ENCODE measurements at regions not wholly inside any gene's neighbourhood (a gene's known extent, or its start where the extent isn't known, plus 50 kb on each side); places are given as distances from the start of the nearest gene placed in this dataset.
A peak's percentile ranks its signal among the peaks of the same experiment; 100 is the strongest.
"Not testable (repeated sequence)": the region's sequence is repeated elsewhere in the genome, so short reads cannot be mapped to it uniquely, and the experiment has no call there.

DNA sequence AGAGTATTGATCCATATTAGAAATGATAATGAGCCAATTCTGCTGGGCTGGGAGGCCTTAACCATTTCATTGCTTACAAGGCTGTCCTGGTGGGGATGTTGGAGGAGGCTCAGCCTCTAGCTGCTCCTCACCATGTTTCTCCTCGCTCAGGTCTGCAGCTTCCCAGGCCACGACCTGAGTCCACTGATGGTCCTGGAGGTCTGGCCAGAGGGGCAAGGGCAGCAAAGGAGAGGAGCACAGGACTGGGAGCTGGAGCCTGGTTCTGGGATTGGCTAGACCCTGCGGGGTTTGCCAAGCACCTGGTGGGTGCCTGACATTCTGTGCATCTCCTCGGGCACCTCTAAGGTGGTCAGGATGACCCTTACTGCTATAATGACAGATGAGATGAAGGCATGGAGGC, 92.6 kb downstream of the KIF26A start:
- DNase-seq (ENCODE audit: low spot score) = no peak

DNA sequence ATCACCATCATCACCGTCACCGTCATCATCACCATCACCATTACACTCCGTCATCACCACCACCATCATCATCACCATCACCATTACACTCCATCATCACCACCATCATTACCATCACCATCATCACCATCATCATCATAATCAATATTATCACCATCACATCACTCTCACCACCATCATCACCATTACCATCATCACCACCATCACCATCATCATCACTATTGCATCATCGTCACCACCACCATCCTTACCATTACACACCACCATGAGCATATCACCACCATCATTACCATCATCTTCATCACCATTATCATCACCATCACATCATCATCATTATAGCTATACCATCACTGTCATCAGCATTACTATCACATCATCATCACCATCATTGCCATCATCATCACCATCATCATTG, 93.7 kb downstream of the KIF26A start:
- no peak for DNase-seq (ENCODE audit: low spot score)

DNA sequence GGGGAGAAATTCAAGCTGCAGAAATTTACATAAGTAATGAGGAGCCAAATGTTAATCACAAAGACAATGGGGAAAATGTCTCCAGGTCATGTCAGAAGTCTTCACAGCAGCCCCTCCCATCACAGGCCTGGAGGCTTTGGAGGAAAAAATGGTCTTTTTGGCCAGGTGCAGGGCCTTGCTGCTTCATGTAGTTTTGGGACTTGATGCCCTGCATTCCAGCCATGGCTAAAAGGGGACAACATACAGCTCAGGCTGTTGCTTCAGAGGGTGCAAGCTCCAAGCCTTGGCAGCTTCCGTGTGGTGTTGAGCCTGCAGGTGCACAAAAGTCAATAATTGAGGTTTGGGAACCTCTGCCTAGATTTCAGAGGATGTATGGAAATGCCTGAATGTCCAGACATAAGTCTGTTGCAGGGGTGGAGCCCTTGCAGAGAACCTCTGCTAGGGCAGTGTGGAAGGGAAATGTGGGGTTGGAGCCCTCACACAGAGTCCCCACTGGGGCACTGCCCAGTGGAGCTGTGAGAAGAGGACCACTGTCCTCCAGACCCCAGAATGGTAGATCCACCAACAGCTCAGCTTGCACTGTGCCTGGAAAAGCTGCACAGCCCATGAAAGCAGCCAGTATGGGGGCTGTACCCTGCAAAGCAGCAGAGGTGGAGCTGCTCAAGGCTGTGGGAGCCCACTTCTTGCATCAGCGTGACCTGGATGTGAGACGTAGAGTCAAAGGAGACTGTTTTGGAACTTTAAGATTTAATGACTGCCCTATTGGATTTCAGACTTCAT, 95.8 kb downstream of the KIF26A start:
- DNase-seq (ENCODE audit: low spot score) = not testable (repeated sequence)

DNA sequence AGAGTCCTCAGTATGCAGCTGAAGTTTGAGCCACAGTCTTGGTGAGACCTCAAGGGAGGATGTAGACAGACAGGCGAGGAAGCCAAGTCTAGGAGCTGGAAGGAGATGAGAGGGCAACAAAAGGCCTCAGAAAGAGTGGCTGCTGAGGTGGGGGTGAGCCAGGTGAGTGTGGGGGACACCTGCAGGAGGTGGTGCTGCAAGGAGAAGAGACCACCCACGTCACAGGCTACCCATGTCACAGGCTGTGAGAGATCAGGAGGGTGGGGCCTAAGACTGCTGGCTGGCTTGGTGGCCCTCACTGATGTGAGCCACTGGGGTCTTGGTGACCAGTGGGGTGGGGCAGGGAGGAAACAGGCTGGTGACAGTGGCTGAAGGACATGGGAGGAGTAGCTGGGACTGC, 97.3 kb downstream of the KIF26A start:
- DNase-seq (ENCODE audit: low spot score) = no peak

DNA sequence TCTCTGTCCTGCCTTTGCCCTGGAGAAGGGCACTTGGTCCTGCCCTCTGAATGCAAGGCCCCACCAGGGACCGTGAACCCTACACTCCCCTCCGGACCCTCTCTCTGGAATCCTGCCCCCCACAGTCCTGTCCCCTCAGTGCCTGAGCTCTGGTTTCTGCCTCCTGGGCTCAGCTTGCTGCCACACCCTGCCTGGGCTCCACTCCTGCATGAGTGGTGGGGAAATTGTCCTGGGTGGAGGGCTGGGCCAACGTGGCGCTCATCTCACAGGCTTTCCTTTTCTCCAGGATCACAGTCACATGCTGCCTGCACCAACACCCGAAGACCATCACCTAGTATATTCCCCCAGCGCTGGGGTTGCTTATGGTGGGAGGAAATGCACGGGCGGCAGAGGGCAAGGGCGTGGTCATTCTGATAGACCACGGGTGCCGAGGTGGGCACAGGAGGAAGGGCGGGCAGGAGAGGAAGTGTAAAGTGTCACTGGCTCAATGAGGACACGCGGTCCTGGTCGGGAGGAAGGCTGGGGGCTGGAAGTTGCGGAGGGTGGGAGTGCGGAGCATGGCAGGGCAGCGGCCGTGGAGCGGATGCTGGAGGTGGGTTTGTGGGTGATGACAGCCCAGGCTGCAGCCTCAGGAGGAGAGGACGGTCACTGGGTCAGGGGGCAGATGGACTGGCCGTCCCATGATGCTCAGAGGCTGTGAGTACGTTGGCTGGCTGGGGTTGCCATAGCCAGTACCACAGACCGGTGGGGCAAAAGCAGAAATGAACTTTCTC, 99.5 kb downstream of the KIF26A start:
- DNase-seq (ENCODE audit: low spot score) = no peak

DNA sequence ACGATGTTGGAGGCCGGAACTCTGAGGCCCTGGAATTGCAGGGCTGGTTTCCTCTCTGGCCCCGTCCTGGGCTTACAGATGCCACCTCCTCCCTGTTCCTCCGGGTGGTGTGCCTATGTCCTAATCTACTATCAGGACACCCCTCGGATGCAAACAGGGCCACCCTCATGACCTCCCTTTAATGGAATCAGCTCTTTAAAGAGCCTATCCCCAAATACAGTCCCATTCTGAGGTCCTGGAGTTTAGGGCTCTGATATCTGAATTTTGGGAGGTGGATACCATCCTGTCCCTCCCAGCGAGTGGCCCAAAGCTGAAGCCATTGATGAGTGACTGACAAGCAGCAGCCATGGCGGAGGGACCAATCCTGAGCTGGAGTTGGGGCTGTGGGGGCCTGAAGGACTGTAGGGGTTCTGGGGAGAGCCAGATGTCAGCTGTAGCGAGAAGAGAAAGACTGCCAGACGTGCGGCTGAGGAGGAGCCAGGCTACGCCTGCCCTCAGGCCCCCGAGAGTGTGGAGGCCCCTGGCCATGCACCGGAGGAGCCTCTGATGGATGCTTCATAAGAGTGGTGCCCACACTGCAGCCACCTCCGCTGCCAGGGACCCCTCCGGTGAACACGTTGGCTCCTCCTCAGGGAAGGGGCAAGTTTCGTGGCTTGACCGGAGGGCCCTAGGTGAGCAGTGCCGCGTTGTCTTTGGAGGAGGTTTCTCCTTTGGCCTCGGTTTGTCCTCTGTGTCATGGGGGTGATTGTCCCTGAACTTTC, 100.2 kb downstream of the KIF26A start:
- DNase-seq (ENCODE audit: low spot score) = no peak

DNA sequence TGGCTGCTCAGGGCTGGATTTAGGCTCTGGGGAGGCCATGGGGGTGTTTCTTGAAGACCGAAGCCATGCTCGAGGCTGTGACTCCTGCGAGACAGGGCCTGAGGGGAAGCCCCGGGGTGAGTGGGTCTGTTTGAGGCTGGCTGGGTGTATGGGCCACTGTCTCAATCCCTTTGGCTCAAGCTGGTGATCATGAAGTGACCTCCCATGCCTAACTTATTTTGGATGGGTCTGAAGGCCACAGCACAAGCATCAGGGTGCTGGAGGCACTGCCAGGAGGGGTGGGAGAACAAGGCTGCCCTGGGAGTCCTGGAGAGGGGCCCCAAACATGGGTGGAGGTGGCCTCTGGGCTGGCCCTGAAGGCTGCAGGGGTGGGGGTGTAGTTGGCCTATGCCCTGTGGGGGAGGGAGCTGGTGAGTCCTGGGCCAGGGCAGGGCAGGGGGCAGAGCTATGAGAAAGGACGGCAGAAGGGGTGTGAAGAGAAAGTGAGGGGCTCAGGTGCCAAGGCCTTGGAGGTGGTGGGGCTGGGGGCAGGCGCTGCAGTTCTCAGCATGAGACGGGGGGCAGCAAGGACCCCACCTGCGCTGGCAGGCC, 100.9 kb downstream of the KIF26A start:
- no peak for DNase-seq (ENCODE audit: low spot score)

DNA sequence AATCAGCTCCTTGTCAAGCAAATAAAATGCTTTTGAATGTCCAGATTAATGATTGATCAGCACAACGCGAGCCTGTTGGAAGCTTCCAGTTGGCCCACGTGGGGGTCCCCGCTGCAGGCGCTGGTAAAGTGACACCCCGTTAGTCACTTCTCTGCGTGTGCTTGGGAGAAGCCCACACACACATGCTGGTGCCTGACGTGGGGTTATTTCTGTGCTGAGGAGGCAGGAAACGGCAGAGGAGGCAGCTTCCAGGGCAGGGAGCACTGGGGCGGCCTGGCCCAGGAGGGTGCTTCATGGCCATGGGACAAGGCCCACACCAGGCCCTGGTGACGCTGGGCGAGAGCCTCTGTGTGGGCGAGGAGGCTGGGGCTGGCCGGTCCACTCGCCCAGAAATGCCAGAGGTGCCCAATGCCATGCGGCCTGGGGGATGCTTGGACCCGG, 101.5 kb downstream of the KIF26A start:
- DNase-seq (ENCODE audit: low spot score) = no peak

DNA sequence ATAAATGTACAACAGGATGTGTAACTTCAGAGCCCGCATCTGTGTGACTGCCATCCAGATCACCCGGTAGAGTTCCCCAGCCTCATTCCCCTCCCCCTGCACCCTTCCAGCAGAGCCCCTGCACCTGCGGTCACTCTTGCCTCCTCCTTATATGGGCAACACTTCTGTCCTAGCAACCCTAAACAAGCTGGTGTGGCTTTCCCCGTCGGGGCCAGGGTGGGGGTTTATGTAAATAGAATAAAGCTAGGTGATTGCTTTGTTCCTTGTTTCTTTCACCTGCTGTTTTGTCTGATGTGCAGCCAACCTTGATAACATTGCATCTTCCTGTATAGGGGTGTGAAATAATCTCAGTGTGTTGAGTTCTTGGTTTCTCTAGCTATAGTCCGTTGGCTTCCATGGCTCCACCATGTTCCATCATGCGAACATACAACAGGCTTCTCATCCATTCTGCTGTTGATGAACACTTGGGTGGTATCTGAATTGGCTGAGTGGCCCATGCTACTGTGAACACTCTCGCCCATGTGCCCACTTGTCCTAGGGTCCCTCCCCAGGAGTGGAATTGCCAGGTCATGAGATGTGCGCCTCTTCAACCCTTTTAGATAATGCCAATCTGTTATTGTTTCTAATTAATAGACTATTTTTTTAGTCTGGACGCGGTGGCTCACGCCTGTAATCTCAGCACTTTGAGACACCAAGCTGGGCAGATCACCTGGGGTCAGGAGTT, 102.2 kb downstream of the KIF26A start:
- DNase-seq (ENCODE audit: low spot score) = peak; percentile 91

DNA sequence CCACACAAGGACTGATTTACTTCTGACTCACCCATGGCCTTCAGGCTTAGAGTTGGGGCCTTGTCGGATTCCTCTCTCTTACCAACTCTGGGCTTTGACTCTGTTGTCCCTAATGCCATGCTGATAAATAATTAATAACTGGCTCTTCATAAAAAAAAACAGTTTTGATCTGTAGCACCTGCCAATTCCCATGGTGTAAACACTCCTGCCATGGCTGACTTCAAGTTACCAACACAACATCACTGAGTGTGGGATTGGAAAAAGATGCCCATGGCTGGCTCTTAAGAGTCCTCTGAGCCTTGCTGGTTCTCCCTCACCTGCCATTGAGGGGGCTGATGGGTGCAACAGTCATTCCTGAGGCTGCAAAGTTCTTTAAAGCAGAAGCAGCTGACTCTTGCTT, 104.8 kb downstream of the KIF26A start:
- DNase-seq (ENCODE audit: low spot score) = no peak

DNA sequence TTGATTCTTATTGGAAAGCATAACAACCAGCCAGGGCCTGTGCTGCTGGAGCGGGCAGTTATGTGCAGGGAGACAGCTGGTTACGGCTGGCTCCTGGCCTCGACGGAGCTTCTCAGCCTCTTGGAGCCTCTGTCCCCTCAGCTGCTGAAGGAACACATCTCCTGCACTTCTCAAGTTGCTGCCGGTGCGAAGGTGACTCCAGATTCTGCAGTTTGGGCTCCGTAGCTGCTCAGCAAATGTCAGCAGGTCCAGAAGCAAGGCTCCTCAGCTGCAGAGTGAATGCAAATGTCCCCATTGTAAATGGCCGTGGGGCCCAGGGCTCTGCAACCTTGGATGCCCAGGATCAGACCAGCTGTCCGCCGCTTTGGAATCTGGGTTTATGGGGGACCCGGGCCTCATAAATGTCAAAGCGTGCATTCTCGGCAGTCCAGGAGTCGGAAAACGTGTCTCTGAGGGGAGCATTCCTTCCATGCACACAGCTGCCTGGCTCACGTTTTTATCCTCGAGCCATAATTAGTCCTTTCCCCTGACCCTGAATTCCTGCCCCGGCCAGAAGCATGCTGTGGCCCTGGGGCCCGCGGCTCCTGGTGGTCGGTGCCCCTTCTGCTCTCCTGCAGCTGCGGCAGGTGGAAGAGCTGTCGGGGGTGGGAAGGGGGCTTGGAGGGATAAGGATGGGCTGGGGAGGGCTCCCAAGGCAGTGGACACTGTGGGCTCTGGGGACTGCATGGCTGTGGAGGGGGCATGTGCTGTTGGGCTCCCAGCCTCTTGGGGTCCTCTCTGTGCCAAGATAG, 106.0 kb downstream of the KIF26A start:
- DNase-seq (ENCODE audit: low spot score) = no peak

DNA sequence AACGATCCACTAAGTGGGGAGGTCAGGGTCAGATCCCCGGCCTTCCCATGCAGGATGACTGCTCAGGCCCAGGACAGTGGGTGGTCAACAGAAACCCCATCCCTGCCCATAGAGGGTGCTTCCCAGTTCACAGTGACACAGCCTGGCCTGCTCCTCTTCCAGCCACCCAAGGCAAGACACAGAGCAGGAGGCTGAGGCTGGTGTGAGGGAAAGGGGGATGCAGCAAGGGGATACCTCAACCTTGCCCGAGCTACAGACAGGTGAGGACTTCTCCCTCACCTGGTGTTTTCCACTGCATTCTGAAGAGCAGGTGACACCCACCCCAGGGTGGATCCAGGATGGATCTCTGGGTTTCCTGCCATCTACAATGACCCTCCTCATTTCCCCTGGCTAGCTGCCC, 106.7 kb downstream of the KIF26A start:
- no peak for DNase-seq (ENCODE audit: low spot score)

DNA sequence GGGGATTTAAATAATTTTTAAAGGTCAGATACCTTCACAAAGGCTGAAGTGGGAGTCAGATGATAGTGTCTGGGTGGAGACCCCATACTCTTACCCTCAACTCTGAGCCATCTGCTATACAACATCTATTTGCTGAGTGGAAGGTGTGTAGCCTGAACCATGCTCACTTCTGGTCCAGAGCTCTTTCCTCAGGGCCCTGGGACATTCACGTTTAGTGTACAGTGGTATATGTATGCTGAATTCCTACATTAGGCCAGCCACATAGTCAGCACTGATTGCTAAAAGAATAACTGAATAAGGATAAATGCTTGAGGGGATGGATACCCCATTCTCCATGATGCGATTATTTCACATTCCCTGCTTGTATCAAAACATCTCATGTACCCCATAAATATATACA, 107.3 kb downstream of the KIF26A start:
- DNase-seq (ENCODE audit: low spot score) = no peak

DNA sequence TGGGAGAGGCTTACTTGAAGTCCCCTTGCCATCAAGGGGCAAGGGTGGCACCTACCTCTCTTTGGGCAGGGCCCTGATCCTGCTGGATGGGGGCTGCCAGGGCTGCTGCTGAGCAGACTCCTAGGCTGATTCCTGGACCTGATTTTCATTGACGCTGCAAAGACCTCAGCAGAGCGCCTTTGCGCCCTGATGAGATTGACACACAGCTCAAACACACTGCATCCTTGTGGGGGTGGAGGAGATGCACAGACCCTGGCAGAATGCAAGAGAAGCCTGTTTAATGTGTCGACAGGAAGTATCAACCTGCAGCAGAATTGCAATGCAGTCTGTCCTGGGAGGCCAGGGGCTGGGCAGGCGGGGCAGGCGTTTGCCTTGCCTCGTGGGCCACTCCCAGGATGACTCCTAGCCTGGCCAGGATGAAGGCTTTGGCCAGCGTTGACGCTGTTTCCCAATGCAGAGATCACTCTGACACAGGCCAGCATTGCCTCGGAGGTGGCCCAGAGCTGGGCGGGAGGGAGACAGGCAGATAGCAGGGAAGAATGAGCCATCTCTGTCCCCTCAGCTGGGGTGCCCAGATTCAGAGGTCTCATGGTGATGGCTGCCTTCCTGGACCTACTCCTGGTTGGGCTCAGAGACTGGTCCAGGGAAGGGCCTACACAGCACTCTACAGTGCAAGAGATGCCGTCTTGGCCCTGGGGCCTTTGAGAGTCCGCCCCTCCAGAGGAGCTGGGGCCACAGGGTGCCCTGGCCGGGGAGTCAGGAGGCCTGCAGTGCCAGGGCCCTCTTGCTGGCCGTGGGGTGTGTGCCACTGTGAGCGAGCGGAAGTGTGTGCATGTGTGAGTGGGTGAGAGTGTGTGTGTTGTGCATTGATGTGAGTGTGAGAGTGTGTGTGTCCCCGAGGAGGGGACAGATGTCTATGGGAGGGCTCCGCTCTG, 108.3 kb downstream of the KIF26A start:
- DNase-seq (ENCODE audit: low spot score) = no peak

DNA sequence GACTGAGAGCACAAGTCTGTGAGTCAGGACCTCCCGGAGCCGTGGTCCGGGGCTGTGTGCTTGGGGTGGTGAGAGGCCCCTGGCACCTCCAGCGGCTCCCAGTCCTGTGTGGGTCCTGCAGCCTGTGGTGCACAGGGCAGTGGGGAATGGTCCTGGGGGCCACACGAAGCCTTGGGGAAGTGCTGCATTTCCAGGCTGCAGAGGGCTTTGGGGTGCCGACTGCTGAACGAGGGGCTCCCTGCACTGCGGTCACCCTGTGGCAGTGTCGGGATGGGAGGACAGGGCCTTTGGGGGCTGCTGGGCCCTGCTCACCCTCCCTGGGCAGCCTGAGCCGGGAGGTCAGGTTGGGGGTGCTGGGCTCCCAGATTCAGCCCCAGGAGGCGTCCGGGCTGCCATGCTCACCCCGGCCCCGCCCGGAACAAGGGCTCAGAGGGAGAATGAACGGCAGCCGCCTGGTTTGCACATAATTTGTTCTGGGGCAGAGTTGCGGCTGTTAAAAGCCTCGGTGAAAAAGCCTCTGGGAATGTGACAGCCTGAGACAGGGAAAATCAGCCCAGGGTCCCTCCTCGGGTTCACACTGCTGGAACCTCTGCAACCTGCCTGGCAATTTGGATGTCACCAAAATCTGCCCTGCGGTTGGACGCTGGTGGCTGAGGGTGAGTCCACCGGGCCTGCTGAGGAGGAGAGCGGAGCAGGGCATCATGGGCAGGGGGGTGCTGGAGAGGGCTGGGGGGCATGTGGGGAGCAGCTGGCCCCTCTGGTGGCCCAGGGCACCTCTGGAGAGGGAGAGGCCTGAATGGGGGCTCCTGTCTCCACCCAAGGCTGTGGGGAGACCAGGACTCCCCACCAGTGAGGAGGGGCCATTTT, 109.2 kb downstream of the KIF26A start:
- DNase-seq (ENCODE audit: low spot score) = no peak

DNA sequence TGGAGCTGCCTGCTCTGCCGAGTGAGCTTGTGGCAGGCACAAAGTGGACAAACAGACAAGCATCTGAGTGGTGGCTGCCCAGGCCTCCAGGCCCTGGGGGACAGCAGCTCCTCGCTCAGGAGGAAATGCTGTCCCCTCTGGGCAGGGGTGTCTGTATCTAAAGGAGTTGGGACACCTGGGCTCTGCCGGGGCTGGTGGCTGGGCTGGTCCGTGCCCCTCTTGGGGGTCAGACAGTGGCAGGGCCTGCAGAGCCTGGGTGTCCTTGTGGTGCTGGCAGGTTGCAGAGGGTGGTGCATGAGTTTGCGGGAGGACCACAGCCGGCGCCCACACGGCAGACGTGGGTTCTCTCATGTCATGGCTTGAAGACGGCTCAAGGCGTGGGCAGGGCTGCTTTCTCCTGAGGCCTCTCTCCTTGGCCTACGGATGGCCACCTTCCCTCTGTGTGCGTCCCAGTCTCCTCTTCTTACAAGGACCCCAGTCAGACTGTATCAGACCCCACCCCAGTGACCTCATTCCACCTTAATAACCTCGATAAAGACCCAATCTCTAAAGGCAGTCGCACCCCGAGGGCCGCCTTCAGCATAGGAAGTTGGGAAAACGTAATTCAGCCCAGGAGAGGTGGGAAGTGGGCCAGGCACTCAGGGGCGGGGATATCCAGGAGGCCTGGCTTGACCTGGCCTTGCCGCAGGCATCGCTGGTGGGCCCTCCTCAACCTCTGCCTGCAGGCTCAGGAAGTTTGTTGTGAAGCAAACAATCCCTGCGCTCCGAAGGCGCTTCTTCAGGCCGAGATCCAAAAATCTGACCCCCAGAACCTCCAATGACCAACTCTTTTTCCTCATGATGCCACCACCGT, 110.0 kb downstream of the KIF26A start:
- DNase-seq (ENCODE audit: low spot score) = no peak

DNA sequence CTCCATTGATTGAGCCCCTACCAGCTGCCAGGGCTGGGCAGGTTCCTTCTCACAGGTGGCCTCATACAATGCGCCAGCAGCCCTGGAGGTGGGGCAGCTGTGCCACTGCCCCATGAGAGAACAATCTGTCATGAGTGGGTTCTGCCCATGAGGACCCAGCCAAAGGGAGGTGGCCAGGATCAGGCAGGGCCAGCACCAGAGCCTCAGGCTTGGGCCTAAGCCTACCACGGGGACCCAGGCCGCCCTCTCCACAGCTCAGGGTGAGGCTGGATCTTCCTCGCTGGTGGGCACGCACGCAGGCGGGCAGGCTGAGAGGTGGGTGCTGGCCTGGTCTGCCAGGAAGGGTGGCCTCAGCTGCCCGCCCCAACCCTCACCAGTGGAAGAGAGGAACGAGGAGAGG, 110.7 kb downstream of the KIF26A start:
- DNase-seq (ENCODE audit: low spot score) = no peak

DNA sequence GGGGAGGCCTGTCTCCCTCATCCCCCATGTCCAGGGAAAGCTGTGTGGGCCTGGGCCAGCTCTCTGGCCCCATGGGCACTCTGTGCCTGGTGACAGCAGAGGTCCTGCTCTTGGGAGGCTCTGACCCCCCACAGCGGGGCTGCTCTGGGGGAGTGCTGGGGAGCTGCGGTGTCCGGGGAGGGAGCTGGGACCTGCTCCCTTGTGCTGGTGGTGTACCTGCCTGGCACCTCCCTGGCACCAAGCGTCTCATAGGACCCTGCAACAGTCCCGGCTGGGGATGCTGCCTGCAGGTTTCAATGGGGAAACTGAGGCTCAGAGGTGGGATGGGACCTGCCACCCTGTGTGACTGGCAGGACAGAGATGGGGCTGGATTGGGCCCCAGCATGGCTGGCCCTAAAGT, 111.3 kb downstream of the KIF26A start:
- DNase-seq (ENCODE audit: low spot score) = no peak

Data from SW480 (cell line).